Pons (tissue), 1 donor: ENCODE measurements at regions not wholly inside any gene's neighbourhood (a gene's known extent, or its start where the extent isn't known, plus 50 kb on each side); places are given as distances from the start of the nearest gene placed in this dataset.

Experiments used
- DNase-seq: peaks from one replicate; pipeline ENCODE4 v3.0.0-alpha.2; 2016; ENCODE audit warnings: low spot score

DNA sequence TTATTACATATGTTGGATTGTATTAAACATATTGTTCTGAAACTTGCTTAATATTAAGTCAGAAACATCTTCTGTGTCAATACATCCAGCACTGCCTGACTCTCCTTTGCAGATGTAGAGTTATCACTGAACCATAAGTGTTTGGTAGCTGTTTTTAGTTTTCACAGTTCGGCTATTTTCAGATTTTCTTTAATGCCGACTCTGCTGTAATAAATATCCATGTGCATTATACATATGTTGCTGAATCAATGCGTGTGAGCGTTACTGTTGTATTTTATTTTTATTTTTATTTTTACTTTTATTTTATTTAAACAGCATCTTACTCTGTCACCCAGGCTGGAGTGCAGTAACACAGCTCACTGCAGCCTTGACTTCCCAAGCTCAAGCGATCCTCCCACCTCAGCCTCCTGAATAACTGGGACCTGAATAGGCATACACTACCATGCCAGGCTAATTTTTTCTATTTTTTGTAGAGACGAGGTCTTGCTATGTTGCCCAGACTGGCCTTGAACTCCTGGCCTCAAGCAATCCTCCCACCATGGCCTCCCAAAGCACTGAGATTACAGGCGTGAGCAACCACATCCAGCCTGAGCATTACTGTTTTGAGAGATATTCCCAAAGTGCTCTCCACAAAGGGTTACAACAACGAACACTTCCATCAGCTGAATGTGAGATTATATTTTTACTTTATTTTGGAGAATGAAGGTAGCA, 50.7 kb upstream of the NOCT start:
- no peak for DNase-seq

DNA sequence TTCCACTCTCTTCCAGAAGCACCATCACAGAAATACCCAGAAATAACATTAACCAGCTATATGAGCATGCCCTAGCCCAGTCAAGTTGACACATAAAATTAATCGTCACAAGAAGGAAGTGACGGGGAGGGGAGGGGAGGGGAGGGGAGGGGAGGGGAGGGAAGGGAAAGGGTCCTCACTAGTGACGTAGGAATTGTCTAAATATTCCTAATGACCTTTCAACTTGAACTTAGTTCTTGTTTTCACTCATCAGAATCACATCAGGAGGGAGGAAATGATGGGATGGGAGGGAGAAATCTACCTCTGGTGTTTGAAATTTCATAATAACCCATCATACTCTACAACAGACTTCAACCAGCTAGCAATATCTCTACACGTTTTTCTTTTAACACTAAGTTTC, 52.2 kb upstream of the NOCT start:
- DNase-seq = no peak

DNA sequence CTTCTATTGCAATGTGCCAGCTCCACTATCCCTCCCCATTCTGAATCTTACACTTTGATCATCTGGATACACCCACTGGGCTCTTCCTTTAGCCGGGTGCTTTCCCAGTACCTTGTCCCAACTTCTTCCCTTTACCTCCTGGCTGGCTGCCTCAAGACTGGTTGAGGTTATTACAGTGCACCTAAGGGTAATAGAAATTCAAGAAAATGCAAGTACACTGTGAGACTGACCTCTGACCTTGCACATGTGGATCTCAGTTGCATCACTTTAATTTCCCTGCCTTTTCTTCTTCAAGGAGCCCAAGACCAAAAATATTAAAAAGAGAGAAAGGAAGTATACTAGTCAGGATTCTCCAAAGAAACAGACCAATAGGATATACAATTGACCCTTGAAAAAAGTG, 53.9 kb upstream of the NOCT start:
- no peak for DNase-seq

DNA sequence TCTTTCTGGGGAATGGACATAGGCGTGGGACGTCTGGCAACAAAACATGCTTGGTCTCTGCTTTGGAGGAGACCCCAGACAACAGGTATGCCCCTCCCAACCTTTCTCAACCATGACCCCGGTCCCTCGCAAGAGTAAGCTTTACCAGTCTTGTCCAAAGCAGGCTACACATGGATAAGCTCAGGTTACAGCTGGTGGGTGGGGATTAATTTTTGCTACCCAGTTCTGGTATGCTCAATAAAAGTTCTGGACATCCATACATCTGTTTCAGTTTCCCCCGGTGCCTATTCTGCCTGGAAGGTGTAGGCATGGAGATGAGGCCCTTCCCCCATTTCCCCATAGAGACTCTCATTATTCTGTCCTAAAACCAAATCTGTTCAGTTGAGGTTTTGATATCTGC, 54.5 kb upstream of the NOCT start:
- no peak for DNase-seq

DNA sequence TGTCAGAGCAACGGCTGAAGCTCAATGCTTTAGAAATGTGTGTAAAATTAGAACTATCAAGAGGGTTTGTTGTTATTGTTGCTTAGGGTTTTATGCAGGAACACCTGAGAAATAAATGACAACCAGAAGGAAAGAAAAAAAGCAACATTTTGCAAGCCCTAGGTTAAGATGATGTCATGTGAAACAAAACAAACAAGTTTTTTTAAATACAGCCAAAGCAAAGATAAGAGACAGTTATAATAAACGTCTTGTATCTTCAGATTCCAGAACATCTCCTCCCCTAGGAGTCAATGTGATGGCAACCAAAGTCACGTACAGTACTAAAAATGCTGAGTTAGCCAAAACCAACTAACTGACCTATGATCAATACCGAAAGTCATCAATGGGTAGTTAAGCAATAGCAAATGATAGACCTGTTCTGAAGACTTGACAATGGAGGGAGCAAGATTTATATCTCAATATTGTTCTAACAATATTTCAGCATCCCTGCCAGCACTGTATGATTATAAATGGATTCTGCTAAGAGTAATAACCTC, 55.3 kb upstream of the NOCT start:
- DNase-seq = no peak

DNA sequence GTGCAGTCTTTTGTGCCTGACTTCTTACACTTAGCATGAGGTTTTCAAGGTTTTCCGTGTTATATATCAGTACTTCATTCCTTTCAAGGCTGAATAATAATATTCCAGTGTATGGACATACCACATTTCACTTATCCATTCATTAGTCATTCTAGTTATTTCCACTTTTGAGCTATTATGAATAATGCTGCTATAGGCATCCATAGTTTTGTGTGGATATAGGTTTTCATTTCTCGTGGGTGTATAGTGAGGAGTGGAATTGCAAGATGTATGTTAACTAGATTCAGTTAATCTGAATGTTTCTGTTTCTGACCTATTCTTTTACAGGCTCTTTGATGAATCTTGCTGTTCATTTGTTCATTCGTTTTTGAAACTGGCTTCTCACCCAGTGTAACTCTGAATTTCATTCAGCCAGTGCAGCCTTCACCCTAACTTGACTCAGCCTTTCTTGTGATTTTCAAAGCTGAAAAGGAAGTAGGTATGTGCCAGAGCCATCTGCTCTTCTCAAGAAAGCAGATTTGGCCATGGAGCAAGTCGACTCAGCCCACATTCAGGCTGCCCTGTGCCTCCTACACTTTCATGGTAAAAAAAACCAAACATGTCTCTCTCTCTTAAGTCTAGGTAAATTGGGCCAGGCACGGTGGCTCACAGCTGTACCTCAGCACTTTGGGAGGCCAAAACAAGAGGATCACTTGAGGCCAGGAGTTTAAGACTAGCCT, 56.3 kb upstream of the NOCT start:
- peak; percentile 14 for DNase-seq

DNA sequence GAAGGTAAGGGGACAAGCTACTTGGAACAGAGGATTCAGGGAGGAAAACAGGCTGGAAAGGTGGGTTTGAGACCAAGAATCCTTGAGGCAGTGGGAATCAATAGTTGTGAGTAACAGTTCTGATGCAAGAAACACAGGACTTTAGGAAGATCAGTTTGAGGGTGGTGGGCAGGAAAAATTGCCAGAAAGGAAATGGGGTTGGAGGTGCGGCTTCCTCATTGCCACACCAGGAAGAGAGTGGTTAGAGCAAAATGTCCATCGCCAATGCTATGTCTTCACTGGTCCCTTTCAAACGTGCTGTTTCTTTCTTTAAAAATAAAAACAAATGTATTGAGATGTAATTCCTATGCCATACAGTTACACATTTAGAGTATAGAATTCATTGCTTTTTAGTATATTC, 57.1 kb upstream of the NOCT start:
- no peak for DNase-seq

DNA sequence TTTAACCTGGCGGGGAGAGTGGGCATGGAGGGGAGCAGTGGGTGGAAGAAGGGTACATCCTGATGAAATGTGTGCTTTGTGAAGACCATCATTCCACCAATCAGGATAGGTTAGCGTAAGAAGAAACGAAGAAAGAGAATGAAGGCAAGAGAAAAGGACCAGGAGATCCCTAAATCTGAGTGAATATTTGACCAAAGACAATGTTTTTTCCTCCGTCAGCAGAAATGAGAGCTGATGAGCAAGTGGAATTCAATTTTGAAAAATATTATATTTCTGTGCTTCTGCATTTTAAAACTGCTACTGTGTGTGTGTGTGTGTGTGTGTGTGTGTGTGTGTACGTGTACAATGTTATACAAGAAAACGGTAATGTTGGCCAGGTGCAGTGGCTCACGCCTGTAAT, 58.3 kb upstream of the NOCT start:
- DNase-seq = no peak

DNA sequence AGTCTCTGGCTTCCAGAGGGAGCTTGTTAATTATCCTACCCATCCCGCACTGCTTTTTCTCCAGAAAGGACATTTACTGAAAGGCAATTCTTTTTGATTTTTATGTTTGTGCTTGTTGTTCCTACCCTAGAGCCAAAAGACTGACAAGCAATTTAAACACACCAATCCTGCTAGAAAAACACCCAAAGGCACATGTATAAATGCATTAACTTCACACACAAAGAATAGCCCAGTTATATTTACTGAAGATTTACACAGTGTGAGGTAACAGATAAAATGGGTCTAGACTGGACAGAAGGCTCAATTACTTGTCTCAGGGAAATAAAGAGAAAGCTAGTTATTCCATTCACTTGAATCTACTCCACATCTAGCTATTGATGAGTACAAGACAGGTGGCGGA, 61.2 kb upstream of the NOCT start:
- DNase-seq = no peak

DNA sequence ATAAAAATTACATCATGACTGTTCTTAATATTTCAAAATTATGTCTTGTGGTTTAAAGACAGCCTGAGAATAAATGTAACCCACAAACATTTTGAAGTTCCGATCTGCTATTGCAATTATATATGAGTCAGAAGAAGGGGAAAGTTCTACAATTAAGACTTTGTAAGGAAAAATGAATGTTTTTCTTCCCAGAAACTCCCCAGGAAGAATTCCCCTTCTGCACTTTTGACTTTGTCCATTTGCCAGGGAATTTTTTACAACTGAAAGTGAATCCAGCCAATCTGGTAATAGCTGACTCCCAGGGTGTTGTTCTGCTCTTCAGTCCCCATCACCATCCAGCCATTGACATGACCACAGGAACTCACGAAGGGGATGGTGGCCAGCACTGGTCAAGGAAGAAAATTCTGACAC, 61.6 kb upstream of the NOCT start:
- no peak for DNase-seq

DNA sequence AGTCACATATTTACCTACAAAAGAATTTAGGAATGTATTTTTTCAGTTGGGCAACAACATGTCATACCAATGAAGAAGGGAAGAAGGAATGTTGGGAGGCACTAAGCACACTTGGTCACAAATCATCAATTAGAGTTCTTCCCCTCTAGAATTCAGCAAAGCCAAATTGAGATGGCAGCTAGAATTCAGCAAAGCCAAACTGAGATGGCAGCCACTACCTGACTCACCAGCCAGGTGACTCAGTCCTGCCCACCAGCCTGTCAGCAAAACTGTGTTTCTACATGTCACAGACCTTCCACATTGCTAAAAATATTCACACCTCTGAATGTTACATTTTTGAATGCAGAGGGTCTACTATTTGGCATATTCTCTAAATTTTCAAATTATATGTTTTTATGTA, 63.2 kb upstream of the NOCT start:
- no peak for DNase-seq

DNA sequence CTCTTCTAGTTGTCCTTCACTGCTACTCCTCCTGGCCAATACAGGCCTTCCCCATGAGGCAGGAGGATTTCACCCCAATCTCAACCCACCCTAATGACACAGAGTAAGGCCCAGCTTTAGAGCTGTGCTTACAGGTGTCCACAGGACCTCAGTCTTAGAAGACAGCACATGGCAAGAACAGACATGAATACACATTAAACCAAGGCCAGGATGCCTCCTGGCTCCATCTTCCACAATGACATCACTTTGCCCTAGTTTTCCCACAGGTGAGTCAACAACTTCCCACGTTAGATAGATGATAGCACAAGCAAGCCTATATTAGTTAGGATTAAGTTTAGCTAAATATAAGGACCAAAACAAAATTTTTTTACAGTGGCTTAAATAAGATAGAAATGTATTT, 63.8 kb upstream of the NOCT start:
- no peak for DNase-seq

DNA sequence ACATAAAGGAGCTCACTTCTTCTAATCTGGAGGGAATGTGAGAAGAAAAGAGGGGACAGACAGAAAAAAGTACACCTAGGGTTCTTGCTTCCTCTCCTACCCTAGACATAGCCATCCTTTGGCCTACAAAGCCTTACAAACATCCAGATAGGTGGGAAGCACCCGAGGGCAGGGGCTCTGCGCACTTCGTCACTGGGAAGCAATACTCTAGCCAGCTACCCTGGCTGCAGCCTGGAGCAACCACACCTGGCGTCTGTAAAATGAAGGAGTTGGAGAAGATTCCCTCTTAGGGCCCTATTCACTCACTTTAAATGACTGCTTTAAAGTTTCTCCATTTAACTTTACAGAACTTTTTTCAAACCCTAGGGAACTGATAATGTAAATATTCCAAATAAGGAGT, 65.7 kb upstream of the NOCT start:
- DNase-seq = no peak

DNA sequence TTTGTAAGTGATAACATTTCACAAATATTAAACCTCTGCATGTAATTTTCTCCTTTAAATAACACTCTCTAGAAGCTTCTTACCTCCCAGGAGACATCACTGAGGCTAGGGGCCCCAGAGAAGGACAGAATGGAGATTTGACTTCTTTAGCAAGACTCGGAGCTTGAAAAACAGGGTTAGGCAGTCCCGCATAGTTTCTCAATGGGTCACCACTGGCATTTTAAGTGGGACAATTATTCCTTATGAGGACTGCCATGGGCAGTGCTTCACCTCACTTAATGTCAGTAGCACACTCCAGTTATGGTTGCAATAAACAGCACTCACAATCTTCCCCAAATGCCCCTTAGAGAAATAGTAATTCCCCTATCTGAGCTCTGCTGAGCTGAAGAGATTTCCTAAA, 66.7 kb upstream of the NOCT start:
- DNase-seq = no peak

DNA sequence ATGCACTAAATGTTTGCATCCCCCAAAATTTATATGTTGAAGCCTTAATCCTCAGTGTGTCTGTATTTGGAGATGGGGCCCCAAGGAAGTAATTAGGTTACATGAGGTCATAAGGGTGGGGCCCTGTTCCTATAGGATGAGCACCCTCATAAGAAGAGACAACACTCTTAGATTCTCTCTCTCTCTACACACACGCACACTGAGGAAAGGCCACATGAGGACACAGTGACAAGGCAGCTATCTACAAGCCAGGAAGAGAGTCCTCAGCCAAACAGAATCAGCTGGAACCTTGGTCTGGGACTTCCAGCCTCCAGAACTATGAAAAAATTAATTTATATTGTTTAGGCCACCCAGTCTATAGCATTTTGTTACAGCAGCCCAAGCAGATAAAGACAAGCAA, 69.3 kb upstream of the NOCT start:
- DNase-seq = no peak

DNA sequence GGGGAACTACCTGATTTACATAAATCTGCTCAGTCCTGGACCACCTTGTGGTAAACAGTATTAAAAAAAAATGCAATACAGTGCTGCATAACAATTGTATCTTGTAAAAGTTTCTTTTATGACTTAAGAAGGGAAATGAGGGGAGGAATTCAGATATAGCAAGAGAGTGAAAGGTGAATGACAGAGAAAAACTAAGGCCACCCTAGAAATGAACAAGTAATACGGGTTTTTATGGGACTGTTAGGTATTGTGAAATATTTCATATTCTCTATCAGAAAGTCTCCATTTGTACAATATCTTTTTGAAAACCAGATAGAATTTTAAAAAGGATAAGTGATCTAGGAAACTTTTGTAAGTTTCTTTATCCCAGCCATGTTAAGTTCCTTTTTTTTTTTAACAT, 69.7 kb upstream of the NOCT start:
- DNase-seq = no peak

DNA sequence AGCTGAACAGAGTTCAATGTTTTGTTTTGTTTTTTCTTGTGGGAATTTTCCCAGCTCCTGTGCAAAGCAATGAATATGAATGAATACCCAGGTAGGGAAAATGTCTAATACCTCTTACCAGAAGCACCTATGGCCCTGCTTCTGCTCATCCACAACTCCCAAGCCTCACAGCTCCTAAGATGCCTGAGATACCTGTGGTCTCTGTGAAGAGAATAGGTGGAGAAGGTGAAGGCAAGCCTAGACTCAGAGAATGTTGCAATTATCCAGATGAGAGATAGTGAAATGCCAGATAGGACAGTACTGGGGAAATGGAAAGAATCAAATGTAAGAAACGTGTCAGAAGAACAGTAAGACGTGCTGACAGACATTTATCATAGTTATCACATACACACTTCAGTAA, 70.2 kb upstream of the NOCT start:
- DNase-seq = no peak

DNA sequence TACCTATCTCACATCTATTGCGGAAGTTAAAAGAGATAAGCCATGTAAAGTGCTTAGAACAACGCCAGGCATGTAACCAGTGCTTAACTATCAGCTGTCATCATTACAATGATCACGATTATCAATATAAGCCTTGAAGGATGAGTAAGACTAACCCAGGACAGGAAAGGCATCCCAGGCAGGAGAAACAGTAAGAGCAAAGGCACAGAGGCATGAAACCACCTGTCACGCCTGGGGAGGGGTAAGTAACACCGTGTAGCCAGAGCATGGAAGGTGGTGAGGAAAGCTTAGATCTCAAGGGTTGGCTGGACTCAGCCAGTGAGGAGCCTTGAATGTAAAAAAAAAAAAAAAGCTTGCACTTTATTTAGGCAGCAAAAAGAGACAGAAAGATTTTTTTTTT, 71.7 kb upstream of the NOCT start:
- no peak for DNase-seq

DNA sequence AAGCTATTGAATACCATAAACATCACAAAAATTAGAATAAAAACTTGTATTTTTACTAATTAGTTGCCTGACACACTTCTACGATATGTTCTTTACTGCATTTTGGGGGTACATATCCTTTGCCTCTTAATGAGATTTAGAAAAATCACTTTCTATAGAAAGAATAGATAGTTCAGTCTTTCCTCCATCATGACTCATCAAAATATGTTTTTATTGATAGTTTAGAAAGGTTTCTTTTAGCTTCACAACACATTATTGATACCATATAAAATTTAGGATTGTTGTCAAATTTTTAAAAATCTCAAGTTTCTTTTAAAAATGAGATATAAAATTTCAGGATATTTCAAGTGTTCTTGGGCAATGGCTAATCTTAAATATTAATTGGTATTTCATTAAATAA, 74.5 kb upstream of the NOCT start:
- no peak for DNase-seq

DNA sequence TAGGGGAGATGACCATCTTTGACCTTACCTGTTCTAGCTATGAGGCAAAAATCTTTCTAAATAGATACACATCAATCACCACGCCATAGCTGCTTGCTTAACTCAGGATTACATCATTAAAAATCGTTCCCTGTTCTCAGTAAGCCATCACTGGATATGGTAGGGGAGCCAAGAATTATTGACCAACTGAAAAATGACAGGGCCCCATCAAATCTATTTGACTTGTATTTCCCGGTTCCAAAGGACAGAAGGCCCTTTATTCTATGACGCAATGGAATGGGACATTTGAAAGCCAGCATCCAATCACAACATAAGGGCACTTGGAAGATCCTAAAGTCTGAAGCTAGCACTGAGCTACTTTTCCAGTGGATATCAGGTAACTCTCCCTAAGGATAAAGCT, 75.6 kb upstream of the NOCT start:
- no peak for DNase-seq

DNA sequence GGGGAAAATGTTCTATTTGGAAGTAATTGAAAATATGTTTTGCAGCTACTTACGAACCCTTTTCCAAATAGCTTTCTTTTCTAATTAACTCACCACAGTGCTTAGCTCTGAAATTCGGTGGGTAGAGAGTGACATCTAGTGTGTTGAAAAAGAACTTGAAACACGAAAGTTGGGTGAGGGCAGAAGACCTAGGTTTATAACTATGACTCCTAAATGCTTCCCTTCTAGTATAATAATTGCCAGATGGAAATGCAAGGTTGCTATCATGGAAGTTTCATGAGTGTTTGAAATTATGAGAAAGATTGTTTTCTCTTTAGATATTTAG, 77.3 kb upstream of the NOCT start:
- DNase-seq = peak; percentile 69

DNA sequence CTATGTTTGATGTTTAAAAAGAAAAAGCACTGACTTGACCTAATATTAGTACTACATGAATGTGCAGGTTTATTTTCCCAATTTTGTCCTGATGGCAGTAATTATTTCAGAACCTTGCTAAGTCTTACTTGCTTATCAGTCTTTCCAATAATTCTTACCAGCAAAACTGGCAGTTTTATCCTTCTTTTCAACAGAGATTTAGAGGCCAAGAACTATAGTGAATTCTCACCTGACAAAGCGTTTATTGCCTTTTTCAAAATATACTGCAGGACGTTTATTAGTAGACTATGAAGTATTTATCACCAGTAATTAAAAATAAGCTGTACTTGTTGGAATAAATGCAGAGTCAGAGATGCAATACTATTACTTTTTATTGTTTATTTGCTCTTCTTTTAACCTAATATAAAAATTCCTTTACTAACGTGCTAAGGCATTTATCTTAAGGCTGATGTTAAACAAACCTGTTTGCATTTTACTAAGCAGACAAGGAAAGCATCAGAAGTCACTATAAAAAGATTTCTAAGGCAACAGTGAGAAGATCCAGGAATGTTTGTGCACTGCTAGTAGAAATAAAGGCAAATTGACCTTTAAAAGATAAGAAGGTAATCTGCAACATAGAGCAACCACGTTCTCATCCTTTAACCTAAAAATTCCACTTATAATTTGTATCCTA, 80.3 kb upstream of the NOCT start:
- no peak for DNase-seq

DNA sequence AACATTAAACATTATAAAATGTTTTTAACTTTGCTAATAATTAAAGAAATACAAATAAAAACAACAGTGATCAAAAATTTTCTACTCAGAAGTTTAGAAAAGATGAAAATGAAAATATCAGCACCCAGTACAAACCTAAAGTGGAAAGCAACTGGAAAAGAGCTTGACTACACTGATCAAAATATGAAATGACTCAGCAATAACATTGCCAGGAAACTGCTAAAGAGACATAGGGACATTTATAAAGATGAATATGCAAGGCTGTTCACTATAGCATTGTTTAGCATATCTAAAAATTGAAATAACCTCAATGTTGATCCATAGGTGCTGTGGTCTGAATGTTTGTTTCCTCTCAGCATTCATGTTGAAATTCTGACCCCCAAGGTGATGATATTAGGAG, 88.5 kb upstream of the NOCT start:
- DNase-seq = no peak
